GM12864 (cell line): ENCODE measurements at regions not wholly inside any gene's neighbourhood (a gene's known extent, or its start where the extent isn't known, plus 50 kb on each side); places are given as distances from the start of the nearest gene placed in this dataset.

Experiments
- DNase-seq: peaks from one replicate; pipeline ENCODE4 v3.0.0-alpha.2; 2011; ENCODE audit warnings: low read depth
- H3K4me3 ChIP-seq: 2 replicates; pipeline ENCODE4 v1.5.1; 2011; ENCODE audit warnings: mild to moderate bottlenecking, low read depth, low read length, control low read depth
- CTCF ChIP-seq: IDR thresholded peaks from 2 replicates; pipeline ENCODE4 v1.5.1; 2011; ENCODE audit warnings: low read depth, mild to moderate bottlenecking, moderate library complexity, low read length, control low read depth, inconsistent platforms; ENCODE audit errors: missing control alignments

- TF ChIP-seq CTCF: no peak
- no peak overlapping the region for H3K4me3 ChIP-seq
- DNase-seq: no peak
These were observed 120.9 kb downstream of the BEGAIN start for GRCh38 chr14:100466111-100466856.

GRCh38 chr14:100467046-100467750 lies 120.0 kb downstream of the BEGAIN start:
- H3K4me3 ChIP-seq: no peak overlapping the region
- no peak for TF ChIP-seq CTCF
- no peak for DNase-seq

GRCh38 chr14:100467939-100468338 lies 119.3 kb downstream of the BEGAIN start:
- no peak overlapping the region for H3K4me3 ChIP-seq
- DNase-seq: no peak
- no peak for TF ChIP-seq CTCF

- H3K4me3 ChIP-seq: no peak overlapping the region
- no peak for DNase-seq
- TF ChIP-seq CTCF: no peak
These were observed 118.7 kb downstream of the BEGAIN start for GRCh38 chr14:100468557-100468956.

- DNase-seq: no peak
- H3K4me3 ChIP-seq: no peak overlapping the region
- no peak for TF ChIP-seq CTCF
These were observed 117.3 kb downstream of the BEGAIN start for GRCh38 chr14:100469632-100470522.

GRCh38 chr14:100470523-100470897 lies 116.7 kb downstream of the BEGAIN start:
- no peak for TF ChIP-seq CTCF
- H3K4me3 ChIP-seq: no peak overlapping the region
- DNase-seq: no peak
